Endothelial cell (in vitro differentiated cells): ENCODE measurements at regions not wholly inside any gene's neighbourhood (a gene's known extent, or its start where the extent isn't known, plus 50 kb on each side); places are given as distances from the start of the nearest gene placed in this dataset.

Experiments used
- DNase-seq: peaks from one replicate; pipeline ENCODE4 v3.0.0; 2021; ENCODE audit warnings: low spot score
- H3K27ac Mint-ChIP-seq: one replicate; pipeline ENCODE4 v1.8.0; 2021; ENCODE audit warnings: mixed read lengths, inconsistent platforms; ENCODE audit not compliant: unreplicated experiment
- H3K27me3 Mint-ChIP-seq: one replicate; pipeline ENCODE4 v1.8.0; 2021; ENCODE audit warnings: mild to moderate bottlenecking, moderate library complexity, mixed read lengths, inconsistent platforms; ENCODE audit not compliant: unreplicated experiment
- H3K36me3 Mint-ChIP-seq: one replicate; pipeline ENCODE4 v1.8.0; 2021; ENCODE audit warnings: mild to moderate bottlenecking, low read depth, mixed read lengths, inconsistent platforms; ENCODE audit not compliant: unreplicated experiment
- H3K4me1 Mint-ChIP-seq: one replicate; pipeline ENCODE4 v1.8.0; 2021; ENCODE audit warnings: mild to moderate bottlenecking, mixed read lengths, inconsistent platforms; ENCODE audit not compliant: unreplicated experiment
- H3K4me3 Mint-ChIP-seq: one replicate; pipeline ENCODE4 v1.8.0; 2021; ENCODE audit warnings: mild to moderate bottlenecking, mixed read lengths, inconsistent platforms; ENCODE audit not compliant: unreplicated experiment
- H3K9me3 Mint-ChIP-seq: one replicate; pipeline ENCODE4 v1.8.0; 2021; ENCODE audit warnings: mixed read lengths, inconsistent platforms; ENCODE audit not compliant: unreplicated experiment
- TF ChIP-seq, protein P1 (sequence below): fragments of 200-600 bp; sonication (generic); IDR thresholded peaks from one replicate; pipeline ENCODE4 v1.5.0; 2021; ENCODE audit warnings: antibody characterized with exemption; ENCODE audit not compliant: unreplicated experiment

- Mint-ChIP-seq H3K9me3 (no peaks in the 10 kb centered on the region), H3K27ac (no peak overlapping the region), H3K4me1 (no peaks in the 10 kb centered on the region), H3K27me3 (no peaks in the 10 kb centered on the region), H3K36me3 (no peaks in the 10 kb centered on the region), H3K4me3 (no peak overlapping the region)
- DNase-seq, result no peak
- TF ChIP-seq, protein P1, sequence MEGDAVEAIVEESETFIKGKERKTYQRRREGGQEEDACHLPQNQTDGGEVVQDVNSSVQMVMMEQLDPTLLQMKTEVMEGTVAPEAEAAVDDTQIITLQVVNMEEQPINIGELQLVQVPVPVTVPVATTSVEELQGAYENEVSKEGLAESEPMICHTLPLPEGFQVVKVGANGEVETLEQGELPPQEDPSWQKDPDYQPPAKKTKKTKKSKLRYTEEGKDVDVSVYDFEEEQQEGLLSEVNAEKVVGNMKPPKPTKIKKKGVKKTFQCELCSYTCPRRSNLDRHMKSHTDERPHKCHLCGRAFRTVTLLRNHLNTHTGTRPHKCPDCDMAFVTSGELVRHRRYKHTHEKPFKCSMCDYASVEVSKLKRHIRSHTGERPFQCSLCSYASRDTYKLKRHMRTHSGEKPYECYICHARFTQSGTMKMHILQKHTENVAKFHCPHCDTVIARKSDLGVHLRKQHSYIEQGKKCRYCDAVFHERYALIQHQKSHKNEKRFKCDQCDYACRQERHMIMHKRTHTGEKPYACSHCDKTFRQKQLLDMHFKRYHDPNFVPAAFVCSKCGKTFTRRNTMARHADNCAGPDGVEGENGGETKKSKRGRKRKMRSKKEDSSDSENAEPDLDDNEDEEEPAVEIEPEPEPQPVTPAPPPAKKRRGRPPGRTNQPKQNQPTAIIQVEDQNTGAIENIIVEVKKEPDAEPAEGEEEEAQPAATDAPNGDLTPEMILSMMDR, result no peak
These were observed 582.7 kb downstream of the SLC6A15 start for GRCh38 chr12:84329938-84330337.

GRCh38 chr12:84315926-84316325, 596.7 kb downstream of the SLC6A15 start:
- Mint-ChIP-seq H3K27ac (no peak overlapping the region), H3K9me3 (no peaks in the 10 kb centered on the region), H3K27me3 (no peaks in the 10 kb centered on the region)

GRCh38 chr12:84313323-84313675, 599.3 kb downstream of the SLC6A15 start:
- H3K4me3 Mint-ChIP-seq, result no peak overlapping the region

More at GRCh38 chr12:84315926-84316325, 596.7 kb downstream of the SLC6A15 start:
- no peaks in the 10 kb centered on the region for H3K36me3 Mint-ChIP-seq
- TF ChIP-seq, protein P1, result no peak
- H3K4me3 Mint-ChIP-seq, result no peak overlapping the region
- no peak for DNase-seq
- H3K4me1 Mint-ChIP-seq, result no peaks in the 10 kb centered on the region

GRCh38 chr12:84308211-84308610, 604.4 kb downstream of the SLC6A15 start:
- Mint-ChIP-seq H3K27ac (no peak overlapping the region), H3K4me1 (no peaks in the 10 kb centered on the region), H3K27me3 (no peaks in the 10 kb centered on the region), H3K9me3 (no peaks in the 10 kb centered on the region), H3K36me3 (no peaks in the 10 kb centered on the region), H3K4me3 (no peak overlapping the region)
- DNase-seq, result no peak
- TF ChIP-seq, protein P1, result no peak

More at GRCh38 chr12:84313323-84313675, 599.3 kb downstream of the SLC6A15 start:
- Mint-ChIP-seq H3K4me1 (no peaks in the 10 kb centered on the region), H3K9me3 (no peaks in the 10 kb centered on the region), H3K27me3 (no peaks in the 10 kb centered on the region), H3K36me3 (no peaks in the 10 kb centered on the region), H3K27ac (no peak overlapping the region)
- TF ChIP-seq, protein P1, result no peak
- DNase-seq, result no peak

GRCh38 chr12:84305144-84305543, 607.5 kb downstream of the SLC6A15 start:
- no peaks in the 10 kb centered on the region for H3K36me3 Mint-ChIP-seq
- no peak overlapping the region for H3K4me3 Mint-ChIP-seq
- no peaks in the 10 kb centered on the region for H3K27me3 Mint-ChIP-seq
- no peak overlapping the region for H3K27ac Mint-ChIP-seq
- TF ChIP-seq, protein P1, result no peak
- no peak for DNase-seq
- no peaks in the 10 kb centered on the region for H3K4me1 Mint-ChIP-seq
- no peaks in the 10 kb centered on the region for H3K9me3 Mint-ChIP-seq
